ENCODE measurements at regions not wholly inside any gene's neighbourhood (a gene's known extent, or its start where the extent isn't known, plus 50 kb on each side); places are given as distances from the start of the nearest gene placed in this dataset.

- no peak for DNase-seq (ENCODE audit: low read depth in 2 of 2)
Observed at GRCh38 chr1:22221233-22221780, 78.4 kb upstream of the WNT4 start.

- no peak for DNase-seq (ENCODE audit: low read depth in 2 of 2)
Observed at GRCh38 chr1:22222723-22223122, 79.8 kb upstream of the WNT4 start.

DNA sequence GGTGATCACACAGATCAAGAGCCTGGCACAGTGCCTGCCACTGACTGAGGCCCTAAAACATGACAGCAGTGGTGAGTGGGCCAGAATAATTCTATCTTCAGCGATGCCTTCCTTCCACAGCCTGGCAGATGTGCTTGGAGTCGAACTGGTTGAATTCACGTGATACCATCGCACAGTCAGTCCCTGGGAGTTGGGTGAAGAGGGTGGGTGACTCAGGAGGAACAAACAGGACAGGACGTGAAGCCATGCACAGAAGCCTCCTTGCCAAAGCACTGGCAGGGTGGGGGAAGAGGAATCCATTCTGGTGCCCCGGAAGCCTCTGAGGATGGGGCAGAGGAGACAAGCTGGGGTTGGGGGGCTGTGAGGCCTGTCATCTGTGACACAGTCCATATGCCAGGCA lies 80.3 kb upstream of the WNT4 start:
- no peak for DNase-seq (ENCODE audit: low read depth in 2 of 2)

DNA sequence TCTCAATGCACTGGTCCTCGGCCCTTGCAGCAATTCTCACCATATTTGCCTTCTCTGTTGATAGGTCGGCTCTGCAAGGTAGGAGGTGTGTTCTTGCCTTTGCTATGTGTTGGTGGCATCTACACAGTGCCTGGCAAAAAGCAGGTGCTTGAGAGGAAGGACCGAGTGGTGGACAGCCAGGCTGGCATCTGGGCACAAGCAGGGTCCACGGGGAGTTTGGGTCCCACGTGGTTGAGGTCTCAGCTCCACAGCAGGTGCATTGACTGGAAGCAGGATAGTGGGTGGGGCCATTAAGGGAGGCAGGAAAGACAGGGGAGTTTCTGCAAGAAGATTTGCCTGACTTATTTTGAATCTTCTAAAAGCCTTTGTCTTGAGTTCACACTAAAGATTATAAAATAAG lies 81.2 kb upstream of the WNT4 start:
- no peak for DNase-seq (ENCODE audit: low read depth in 2 of 2)

DNA sequence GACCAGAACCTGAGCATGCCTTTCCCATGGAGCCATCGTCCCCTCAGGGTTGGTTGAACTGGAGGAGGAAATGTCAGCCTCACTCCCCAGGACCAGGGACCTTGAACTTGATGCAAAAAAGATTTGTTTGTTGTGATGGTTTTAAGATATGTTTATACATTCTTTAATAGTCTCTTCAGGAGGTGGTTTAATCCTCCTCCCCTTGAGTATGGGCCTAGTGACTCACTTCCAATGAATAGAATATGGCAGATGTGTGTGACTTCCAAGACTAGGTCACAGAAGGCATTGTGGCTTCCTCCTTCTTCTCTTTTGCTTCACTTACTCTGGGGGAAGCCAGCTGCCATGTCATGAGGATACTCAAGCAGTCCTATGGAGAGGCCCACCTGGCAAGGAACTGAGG lies 81.7 kb upstream of the WNT4 start:
- DNase-seq (ENCODE audit: low read depth in 2 of 2), result no peak

DNA sequence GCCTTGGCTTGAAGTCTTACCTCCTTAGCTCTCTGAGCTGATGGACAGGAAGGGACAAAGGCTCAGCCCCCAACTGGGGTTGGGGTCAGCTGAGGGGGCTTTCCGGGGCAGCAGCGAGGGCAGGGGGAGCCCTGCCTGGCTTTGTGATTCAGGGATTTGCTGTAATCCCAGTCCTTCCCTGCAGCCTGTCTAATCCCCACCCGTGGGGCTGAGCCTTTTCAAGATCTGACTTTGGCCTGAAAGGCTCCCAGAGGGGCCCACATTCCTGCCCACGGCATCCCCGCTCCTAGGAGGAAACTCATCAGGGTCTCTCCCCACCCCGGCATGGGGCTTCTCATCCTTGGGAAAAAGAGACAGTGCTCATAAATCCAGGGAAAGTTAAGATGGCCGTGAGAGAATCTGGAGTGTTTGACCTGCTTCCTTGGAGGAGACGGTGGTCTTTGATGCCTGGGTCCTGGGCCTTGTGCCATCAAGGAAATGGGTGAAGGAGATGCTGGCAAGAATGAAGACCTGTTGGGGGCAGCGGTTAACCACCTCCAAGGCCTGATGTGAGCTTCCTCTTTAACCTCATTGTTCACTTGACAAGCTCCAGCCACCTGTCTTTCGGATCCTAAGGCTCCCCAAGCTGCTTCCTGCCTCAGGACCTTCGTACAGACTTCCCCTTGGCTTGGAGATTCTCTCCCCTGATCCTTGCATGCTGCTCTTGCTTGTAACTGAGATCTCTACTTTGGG lies 83.1 kb upstream of the WNT4 start:
- DNase-seq (ENCODE audit: low read depth in 2 of 2), result no peak

- DNase-seq (ENCODE audit: low read depth in 2 of 2), result no peak
Observed at GRCh38 chr1:22228074-22228473, 85.2 kb upstream of the WNT4 start.

GRCh38 chr1:22228505-22228911 lies 85.6 kb upstream of the WNT4 start:
- no peak for DNase-seq (ENCODE audit: low read depth in 2 of 2)

GRCh38 chr1:22229379-22229778 lies 86.5 kb upstream of the WNT4 start:
- no peak for DNase-seq (ENCODE audit: low read depth in 2 of 2)

DNA sequence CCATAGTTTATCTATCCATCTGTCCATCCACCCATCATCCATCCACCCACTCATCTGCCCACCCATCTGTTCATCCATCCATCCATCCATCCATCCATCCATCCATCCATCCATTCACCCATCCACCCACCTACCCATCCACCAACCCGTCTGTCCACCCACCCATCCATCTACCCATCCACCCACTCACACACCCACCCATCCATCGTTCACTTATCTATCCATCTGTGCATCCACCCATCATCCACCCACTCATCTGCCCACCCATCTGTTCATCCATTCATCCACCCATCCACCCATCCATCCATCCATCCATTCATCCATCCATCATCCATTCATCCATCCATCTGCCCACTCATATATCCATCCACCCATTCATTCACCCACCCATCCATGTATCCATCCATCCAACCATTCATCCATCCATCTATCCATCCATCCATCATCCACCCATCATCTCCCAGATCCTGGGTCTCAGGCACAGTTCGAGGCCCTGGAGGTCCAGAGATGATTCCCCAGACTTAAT lies 88.2 kb upstream of the WNT4 start:
- no peak for DNase-seq (ENCODE audit: low read depth in 2 of 2)

GRCh38 chr1:22231995-22232690 lies 89.2 kb upstream of the WNT4 start:
- DNase-seq (ENCODE audit: low read depth in 2 of 2), result no peak

GRCh38 chr1:22233222-22233621 lies 90.3 kb upstream of the WNT4 start:
- DNase-seq (ENCODE audit: low read depth in 2 of 2), result no peak

GRCh38 chr1:22234476-22235030 lies 91.7 kb upstream of the WNT4 start:
- DNase-seq (ENCODE audit: low read depth in 2 of 2), result no peak

GRCh38 chr1:22236166-22236565 lies 93.3 kb upstream of the WNT4 start:
- no peak for DNase-seq (ENCODE audit: low read depth in 2 of 2)

- no peak for DNase-seq (ENCODE audit: low read depth in 2 of 2)
Observed at GRCh38 chr1:22236900-22237299, 94.0 kb upstream of the WNT4 start.

DNA sequence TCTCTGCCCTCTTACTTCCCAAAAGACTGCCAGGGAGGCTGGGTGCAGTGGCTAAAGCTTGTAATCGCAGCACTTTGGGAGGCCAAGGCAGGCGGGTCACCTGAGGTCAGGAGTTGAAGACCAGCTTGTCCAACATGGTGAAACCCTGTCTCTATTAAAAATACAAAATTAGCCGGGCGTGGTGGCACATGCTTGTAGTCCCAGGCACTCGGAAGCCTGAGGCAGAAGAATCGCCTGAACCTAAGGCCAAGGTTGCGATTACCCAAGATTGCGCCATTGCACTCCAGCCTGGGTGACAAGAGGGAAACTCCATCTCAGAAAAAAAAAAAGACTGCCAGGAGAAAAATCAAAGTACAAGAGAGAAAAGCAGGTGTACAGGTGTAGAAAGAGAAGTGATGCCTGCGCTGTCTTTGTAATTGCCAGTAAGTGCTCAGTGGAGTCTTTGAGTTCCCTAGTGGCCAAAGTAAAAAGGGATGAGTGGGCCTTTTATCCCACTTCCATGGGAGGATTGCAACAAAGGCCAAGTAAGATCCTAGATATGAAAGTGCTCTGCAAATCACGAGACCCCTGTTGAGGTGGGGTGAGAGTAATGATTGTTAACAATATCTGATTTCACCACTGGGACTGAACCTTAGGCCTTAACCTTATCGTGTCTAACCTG lies 94.7 kb upstream of the WNT4 start:
- DNase-seq (ENCODE audit: low read depth in 2 of 2), result no peak

GRCh38 chr1:22238356-22239224 lies 95.7 kb upstream of the WNT4 start:
- DNase-seq (ENCODE audit: low read depth in 2 of 2), result no peak

DNA sequence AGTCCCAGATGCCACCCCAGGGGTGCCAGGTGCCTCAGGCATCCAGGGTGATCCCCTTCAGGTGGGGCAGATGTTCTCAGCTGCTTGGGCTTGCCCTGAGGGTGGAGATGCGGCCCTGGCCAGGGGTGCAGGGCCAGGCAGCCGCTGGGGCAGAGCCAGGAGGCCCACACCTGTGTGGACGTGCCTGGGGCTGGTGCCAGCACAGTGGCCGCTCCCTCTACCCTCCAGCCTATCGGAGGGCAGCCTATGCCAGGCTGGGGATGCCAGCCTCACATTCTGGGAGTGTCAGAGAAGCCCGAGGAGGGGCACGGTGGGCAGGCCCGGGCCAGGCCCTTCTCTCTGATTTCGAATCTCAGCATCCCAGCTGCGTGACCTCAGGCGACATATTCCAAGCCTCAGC lies 96.5 kb upstream of the WNT4 start:
- no peak for DNase-seq (ENCODE audit: low read depth in 2 of 2)

GRCh38 chr1:22241250-22241649 lies 98.4 kb upstream of the WNT4 start:
- DNase-seq (ENCODE audit: low read depth in 2 of 2), result no peak

- no peak for DNase-seq (ENCODE audit: low read depth in 2 of 2)
Observed at GRCh38 chr1:22241811-22242210, 98.9 kb upstream of the WNT4 start.

- no peak for DNase-seq (ENCODE audit: low read depth in 2 of 2)
Observed at GRCh38 chr1:22245100-22245650, 102.3 kb upstream of the WNT4 start.

All from stimulated activated CD4-positive, alpha-beta T cell treated with anti-CD3 and anti-CD28 coated beads, Interleukin-12 subunit alpha, Interleukin-12 subunit beta, amount 100 ng/mL, for 24 hours (primary cell).